ENCODE measurements at regions not wholly inside any gene's neighbourhood (a gene's known extent, or its start where the extent isn't known, plus 50 kb on each side); places are given as distances from the start of the nearest gene placed in this dataset.

- no peak overlapping the region for H3K4me3 ChIP-seq
- ChIA-PET CTCF (interaction anchor here (0.7 kb wide), 1 partner anchor 92 kb away, joined by 3 read pairs; no protein-coding TSS in a partner anchor), POLR2A (no interaction called here)
- TF ChIP-seq EHMT2 (IDR thresholded peaks at IDR 0.05; ENCODE audit: low read depth), result no peak
- no peak for TF ChIP-seq CHD2 (IDR thresholded peaks at IDR 0.05; ENCODE audit: low read length, partially characterized antibody)
- peak; percentile 43 to 46; a peak in 4 of 5 replicates for TF ChIP-seq RAD21 (conservative IDR thresholded peaks at IDR 0.05 in 1 of 2, IDR thresholded peaks at IDR 0.05 in 1 of 2)
- TF ChIP-seq, protein P1, sequence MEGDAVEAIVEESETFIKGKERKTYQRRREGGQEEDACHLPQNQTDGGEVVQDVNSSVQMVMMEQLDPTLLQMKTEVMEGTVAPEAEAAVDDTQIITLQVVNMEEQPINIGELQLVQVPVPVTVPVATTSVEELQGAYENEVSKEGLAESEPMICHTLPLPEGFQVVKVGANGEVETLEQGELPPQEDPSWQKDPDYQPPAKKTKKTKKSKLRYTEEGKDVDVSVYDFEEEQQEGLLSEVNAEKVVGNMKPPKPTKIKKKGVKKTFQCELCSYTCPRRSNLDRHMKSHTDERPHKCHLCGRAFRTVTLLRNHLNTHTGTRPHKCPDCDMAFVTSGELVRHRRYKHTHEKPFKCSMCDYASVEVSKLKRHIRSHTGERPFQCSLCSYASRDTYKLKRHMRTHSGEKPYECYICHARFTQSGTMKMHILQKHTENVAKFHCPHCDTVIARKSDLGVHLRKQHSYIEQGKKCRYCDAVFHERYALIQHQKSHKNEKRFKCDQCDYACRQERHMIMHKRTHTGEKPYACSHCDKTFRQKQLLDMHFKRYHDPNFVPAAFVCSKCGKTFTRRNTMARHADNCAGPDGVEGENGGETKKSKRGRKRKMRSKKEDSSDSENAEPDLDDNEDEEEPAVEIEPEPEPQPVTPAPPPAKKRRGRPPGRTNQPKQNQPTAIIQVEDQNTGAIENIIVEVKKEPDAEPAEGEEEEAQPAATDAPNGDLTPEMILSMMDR (IDR thresholded peaks at IDR 0.05), result peak; percentile 31; the same call in 1 of the 3 replicates
- no peak for TF ChIP-seq MAZ (IDR thresholded peaks at IDR 0.05; ENCODE audit: borderline replicate concordance, low read depth, low read length)
- TF ChIP-seq MYC (IDR thresholded peaks at IDR 0.05; ENCODE audit: borderline replicate concordance, low read length), result no peak
- peak; percentile 18; the same call in 1 of the 3 replicates for TF ChIP-seq SMC3 (IDR thresholded peaks at IDR 0.05)
- ATAC-seq (no peak), FAIRE-seq (no peak), DNase-seq (ENCODE audit: low read depth in 1 of 2, low spot score in 1 of 2) (peak in 1 of 2 experiments; percentile 4)
- H3K9me3 ChIP-seq, result no peaks in the 10 kb centered on the region
- WGBS (ENCODE audit: missing lambda C conversion rate), result 19% methylated on average over 2 of the region's 2 CpGs
- no peak overlapping the region for H3K27ac ChIP-seq
- no peak overlapping the region for H3K4me2 ChIP-seq
- H3K4me1 ChIP-seq, result no peaks in the 10 kb centered on the region
Measured at GRCh38 chr11:92552942-92553341, 328.3 kb downstream of the FAT3 start.

GRCh38 chr11:92554688-92555087 lies 330.1 kb downstream of the FAT3 start:
- WGBS (ENCODE audit: missing lambda C conversion rate), result 60% methylated on average over 7 of the region's 7 CpGs
- ChIA-PET CTCF (no interaction called here), POLR2A (no interaction called here)
- Histone ChIP-seq H3K4me1 (no peaks in the 10 kb centered on the region), H3K9me3 (no peaks in the 10 kb centered on the region), H3K27ac (no peak overlapping the region), H3K4me2 (no peak overlapping the region), H3K4me3 (no peak overlapping the region)
- TF ChIP-seq EP300 (IDR thresholded peaks at IDR 0.05) (no peak), JUNB (IDR thresholded peaks at IDR 0.05) (no peak), CHD2 (IDR thresholded peaks at IDR 0.05; ENCODE audit: low read length, partially characterized antibody) (no peak), JUN (IDR thresholded peaks at IDR 0.05) (no peak), CEBPB (IDR thresholded peaks at IDR 0.05) (no peak), TP53 (CRISPR knock-in tag; IDR thresholded peaks at IDR 0.05) (no peak), ZSCAN20 (CRISPR knock-in tag; IDR thresholded peaks at IDR 0.05) (no peak), KDM5A (IDR thresholded peaks at IDR 0.05) (no peak), ZFP36 (IDR thresholded peaks at IDR 0.05; ENCODE audit: borderline replicate concordance, partially characterized antibody) (no peak), SMC3 (IDR thresholded peaks at IDR 0.05) (no peak), CBX2 (IDR thresholded peaks at IDR 0.05; ENCODE audit: borderline replicate concordance, low read depth) (no peak), PHF8 (IDR thresholded peaks at IDR 0.05; ENCODE audit: borderline replicate concordance, low read depth) (no peak), KDM1A (IDR thresholded peaks at IDR 0.05; ENCODE audit: low read depth) (no peak), FOSL2 (IDR thresholded peaks at IDR 0.05) (no peak), FOSL2 (CRISPR knock-in tag; IDR thresholded peaks at IDR 0.05) (no peak), HOXA7 (CRISPR knock-in tag; IDR thresholded peaks at IDR 0.05) (no peak), NFE2L2 (conservative IDR thresholded peaks at IDR 0.05; ENCODE audit: low read length) (no peak), TFCP2L1 (CRISPR knock-in tag; IDR thresholded peaks at IDR 0.05) (no peak), RAD21 (conservative IDR thresholded peaks at IDR 0.05 in 1 of 2, IDR thresholded peaks at IDR 0.05 in 1 of 2) (no peak)
- TF ChIP-seq, protein P2, sequence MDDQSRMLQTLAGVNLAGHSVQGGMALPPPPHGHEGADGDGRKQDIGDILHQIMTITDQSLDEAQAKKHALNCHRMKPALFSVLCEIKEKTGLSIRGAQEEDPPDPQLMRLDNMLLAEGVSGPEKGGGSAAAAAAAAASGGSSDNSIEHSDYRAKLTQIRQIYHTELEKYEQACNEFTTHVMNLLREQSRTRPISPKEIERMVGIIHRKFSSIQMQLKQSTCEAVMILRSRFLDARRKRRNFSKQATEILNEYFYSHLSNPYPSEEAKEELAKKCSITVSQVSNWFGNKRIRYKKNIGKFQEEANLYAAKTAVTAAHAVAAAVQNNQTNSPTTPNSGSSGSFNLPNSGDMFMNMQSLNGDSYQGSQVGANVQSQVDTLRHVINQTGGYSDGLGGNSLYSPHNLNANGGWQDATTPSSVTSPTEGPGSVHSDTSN (IDR thresholded peaks at IDR 0.05), result no peak
- no peak for FAIRE-seq
- no peak for ATAC-seq
- no peak for DNase-seq (ENCODE audit: low read depth in 1 of 2, low spot score in 1 of 2)
